ENCODE measurements at regions not wholly inside any gene's neighbourhood (a gene's known extent, or its start where the extent isn't known, plus 50 kb on each side); places are given as distances from the start of the nearest gene placed in this dataset.

- no peak for DNase-seq (ENCODE audit: low read depth)
- no peak overlapping the region for H3K4me3 ChIP-seq (replicated peaks; ENCODE audit: low read depth, low read length)
Measured at GRCh38 chr10:57798830-57799229, 468.9 kb downstream of the IPMK start.

GRCh38 chr10:57791546-57791945 lies 476.1 kb downstream of the IPMK start:
- DNase-seq (ENCODE audit: low read depth): no peak
- TF ChIP-seq, protein P1, sequence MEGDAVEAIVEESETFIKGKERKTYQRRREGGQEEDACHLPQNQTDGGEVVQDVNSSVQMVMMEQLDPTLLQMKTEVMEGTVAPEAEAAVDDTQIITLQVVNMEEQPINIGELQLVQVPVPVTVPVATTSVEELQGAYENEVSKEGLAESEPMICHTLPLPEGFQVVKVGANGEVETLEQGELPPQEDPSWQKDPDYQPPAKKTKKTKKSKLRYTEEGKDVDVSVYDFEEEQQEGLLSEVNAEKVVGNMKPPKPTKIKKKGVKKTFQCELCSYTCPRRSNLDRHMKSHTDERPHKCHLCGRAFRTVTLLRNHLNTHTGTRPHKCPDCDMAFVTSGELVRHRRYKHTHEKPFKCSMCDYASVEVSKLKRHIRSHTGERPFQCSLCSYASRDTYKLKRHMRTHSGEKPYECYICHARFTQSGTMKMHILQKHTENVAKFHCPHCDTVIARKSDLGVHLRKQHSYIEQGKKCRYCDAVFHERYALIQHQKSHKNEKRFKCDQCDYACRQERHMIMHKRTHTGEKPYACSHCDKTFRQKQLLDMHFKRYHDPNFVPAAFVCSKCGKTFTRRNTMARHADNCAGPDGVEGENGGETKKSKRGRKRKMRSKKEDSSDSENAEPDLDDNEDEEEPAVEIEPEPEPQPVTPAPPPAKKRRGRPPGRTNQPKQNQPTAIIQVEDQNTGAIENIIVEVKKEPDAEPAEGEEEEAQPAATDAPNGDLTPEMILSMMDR (IDR thresholded peaks at IDR 0.05; ENCODE audit: low read length, missing control alignments): no peak
- no peak overlapping the region for H3K4me3 ChIP-seq (replicated peaks; ENCODE audit: low read depth, low read length)

More at GRCh38 chr10:57798830-57799229, 468.9 kb downstream of the IPMK start:
- TF ChIP-seq, protein P1 (IDR thresholded peaks at IDR 0.05; ENCODE audit: low read length, missing control alignments): no peak

DNA sequence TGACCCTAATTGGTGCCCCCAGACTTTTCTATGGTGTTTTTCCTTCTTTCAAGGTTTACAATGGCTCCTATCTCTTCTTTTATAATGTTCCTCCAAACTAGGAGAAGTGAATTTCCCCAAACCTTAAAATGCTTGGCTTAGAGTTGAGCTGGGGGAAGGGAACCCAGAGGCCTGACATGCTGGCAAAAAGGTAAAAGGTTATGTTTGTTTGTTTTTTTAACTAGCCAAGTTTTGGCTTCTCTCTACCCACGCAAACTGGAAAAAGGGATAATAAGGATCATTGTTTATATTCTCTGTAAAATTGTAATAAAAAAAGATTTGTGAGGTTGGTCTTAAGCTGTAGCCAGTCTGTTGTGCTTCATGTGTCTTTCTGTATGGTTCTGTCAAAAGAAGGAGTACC lies 477.0 kb downstream of the IPMK start:
- no peak for DNase-seq (ENCODE audit: low read depth)
- TF ChIP-seq, protein P1 (IDR thresholded peaks at IDR 0.05; ENCODE audit: low read length, missing control alignments): no peak
- no peak overlapping the region for H3K4me3 ChIP-seq (replicated peaks; ENCODE audit: low read depth, low read length)

GRCh38 chr10:57788117-57788516 lies 479.6 kb downstream of the IPMK start:
- TF ChIP-seq, protein P1 (IDR thresholded peaks at IDR 0.05; ENCODE audit: low read length, missing control alignments): no peak
- H3K4me3 ChIP-seq (replicated peaks; ENCODE audit: low read depth, low read length): no peak overlapping the region
- no peak for DNase-seq (ENCODE audit: low read depth)

DNA sequence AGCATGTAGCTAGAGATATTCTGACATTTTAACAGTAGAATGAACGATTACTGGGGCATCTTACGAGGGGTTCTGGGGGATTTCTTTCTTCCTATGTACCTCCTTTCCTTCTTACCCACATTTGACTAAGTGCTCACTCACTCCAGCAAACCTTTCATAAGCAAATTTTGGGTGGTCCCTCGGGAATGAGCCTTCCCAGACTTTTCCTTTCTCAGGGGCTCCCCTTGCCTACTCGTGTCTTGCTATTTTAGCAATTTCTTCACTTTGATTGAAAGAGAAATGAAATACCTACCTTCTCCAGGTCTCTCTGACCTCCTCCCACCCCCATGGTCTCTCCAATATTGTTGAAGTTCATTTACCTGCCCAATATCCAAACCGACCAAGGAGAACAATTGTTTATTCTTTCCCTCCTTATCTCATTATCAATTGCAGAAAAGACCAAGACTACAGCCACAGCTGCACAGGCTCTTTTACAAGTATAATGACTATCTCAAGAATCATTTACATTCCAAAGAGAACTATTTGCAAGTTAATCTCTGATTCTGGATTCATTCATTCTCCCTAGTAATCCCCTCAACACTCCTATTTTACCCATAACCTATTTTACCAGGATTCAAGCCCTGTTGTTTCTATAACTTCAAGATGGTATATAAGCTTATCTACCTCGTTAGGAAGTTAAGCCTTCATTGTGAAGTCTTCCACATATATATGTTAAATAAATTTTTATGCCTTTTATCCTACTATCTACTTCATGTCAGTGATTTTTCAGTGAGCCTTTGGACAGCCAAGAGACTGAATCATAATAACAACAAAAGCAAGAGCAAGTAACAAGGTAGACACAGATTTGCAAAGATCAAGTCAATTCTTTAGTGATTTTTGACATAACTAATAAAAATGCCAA lies 480.6 kb downstream of the IPMK start:
- H3K4me3 ChIP-seq (replicated peaks; ENCODE audit: low read depth, low read length): no peak overlapping the region
- TF ChIP-seq, protein P1 (IDR thresholded peaks at IDR 0.05; ENCODE audit: low read length, missing control alignments): no peak
- DNase-seq (ENCODE audit: low read depth): no peak

DNA sequence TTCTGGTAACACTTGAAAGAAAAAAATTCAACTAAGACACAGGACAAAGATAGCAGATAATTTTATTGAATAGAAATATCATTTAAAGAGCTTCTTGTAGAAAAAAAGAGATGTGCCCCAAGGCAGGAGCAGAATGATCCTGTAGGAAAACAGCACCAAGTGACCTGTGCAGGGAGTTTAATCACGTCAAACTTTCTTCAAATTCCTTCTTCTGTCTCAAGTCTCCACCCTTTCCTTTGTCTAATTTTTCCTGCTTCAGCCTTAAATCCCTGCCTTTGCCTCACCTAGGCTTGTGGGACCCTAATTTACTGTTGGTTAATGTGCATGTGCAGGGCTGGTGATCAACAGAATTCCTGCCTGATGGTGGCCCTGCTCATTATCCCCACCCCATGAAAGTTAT lies 481.4 kb downstream of the IPMK start:
- no peak overlapping the region for H3K4me3 ChIP-seq (replicated peaks; ENCODE audit: low read depth, low read length)
- TF ChIP-seq, protein P1 (IDR thresholded peaks at IDR 0.05; ENCODE audit: low read length, missing control alignments): no peak
- DNase-seq (ENCODE audit: low read depth): no peak

DNA sequence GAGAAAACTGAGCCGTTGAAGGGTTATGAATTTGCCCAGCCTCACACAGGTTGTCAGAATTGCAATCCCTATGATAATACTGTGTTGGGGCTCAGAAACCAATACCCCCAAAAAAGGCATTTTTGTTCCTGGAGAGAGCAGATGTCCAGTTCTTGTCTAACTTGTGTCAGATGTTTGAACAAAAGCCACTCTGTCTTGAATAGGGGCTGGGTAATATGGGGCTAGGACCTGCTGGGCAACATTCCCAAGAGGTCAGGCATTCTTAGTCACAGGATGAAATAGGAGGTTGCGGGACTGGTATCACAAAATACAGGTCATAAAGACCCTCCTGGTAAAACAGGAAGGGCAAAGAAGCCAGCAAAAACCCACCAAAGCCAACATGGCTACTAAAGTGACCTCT lies 482.1 kb downstream of the IPMK start:
- TF ChIP-seq, protein P1 (IDR thresholded peaks at IDR 0.05; ENCODE audit: low read length, missing control alignments): no peak

More for the DNA sequence above, 482.1 kb downstream of the IPMK start:
- no peak overlapping the region for H3K4me3 ChIP-seq (replicated peaks; ENCODE audit: low read depth, low read length)
- no peak for DNase-seq (ENCODE audit: low read depth)
